HepG2 (cell line): ENCODE measurements at regions not wholly inside any gene's neighbourhood (a gene's known extent, or its start where the extent isn't known, plus 50 kb on each side); places are given as distances from the start of the nearest gene placed in this dataset.

Source experiments
- CREM ChIP-seq, 2 experiments: sonication (generic) in 1 of 2; formaldehyde crosslinking in 1 of 2; IDR thresholded peaks; 2 replicates each; pipeline versions ENCODE4 v1.4.0 to v1.6.1; 2016 to 2020; ENCODE audit warnings: antibody characterized with exemption in 1 of 2, mild to moderate bottlenecking in 1 of 2, missing genetic modification reagents in 1 of 2
- MBNL3 ChIP-seq: fragments of 250-450 bp; sonication (Bioruptor Pico); conservative IDR thresholded peaks from 2 replicates; pipeline ENCODE4 v1.8.0; 2022; ENCODE audit warnings: mild to moderate bottlenecking, inconsistent platforms
- RORA ChIP-seq: sonication (generic); formaldehyde crosslinking; IDR thresholded peaks from 2 replicates; pipeline ENCODE4 v1.5.0; 2020; ENCODE audit warnings: mild to moderate bottlenecking, missing genetic modification reagents, moderate library complexity
- ZNF263 ChIP-seq: sonication (generic); formaldehyde crosslinking; IDR thresholded peaks from 2 replicates; pipeline ENCODE4 v1.4.0; 2020; ENCODE audit warnings: missing genetic modification reagents
- ZNF567 ChIP-seq: sonication (generic); formaldehyde crosslinking; IDR thresholded peaks from 2 replicates; pipeline ENCODE4 v1.8.1; 2023; ENCODE audit warnings: mild to moderate bottlenecking, missing genetic modification reagents, borderline replicate concordance
- TF ChIP-seq, protein P1 (sequence below): sonication (generic); formaldehyde crosslinking; IDR thresholded peaks from 2 replicates; pipeline ENCODE4 v1.8.0; 2023; ENCODE audit warnings: mild to moderate bottlenecking, missing genetic modification reagents
- TF ChIP-seq, protein P2 (sequence below): sonication (generic); formaldehyde crosslinking; IDR thresholded peaks from 2 replicates; pipeline ENCODE4 v1.8.0; 2022; ENCODE audit warnings: mild to moderate bottlenecking, missing genetic modification reagents, moderate library complexity
- TF ChIP-seq, protein P3 (sequence below): sonication (generic); formaldehyde crosslinking; IDR thresholded peaks from 2 replicates; pipeline ENCODE4 v1.5.0; 2020; ENCODE audit warnings: mild to moderate bottlenecking, missing genetic modification reagents
- TF ChIP-seq, protein P4 (sequence below): IDR thresholded peaks from 2 replicates; pipeline ENCODE4 v1.6.1; 2016; ENCODE audit warnings: mild to moderate bottlenecking, missing biosample characterization, missing genetic modification reagents
- TF ChIP-seq, protein P5 (sequence below): sonication (generic); formaldehyde crosslinking; IDR thresholded peaks from 2 replicates; pipeline ENCODE4 v1.4.0; 2020; ENCODE audit warnings: missing genetic modification reagents, borderline replicate concordance
- TF ChIP-seq, protein P6 (sequence below): sonication (generic); formaldehyde crosslinking; IDR thresholded peaks from 2 replicates; pipeline ENCODE4 v1.4.0; 2020; ENCODE audit warnings: missing genetic modification reagents, mild to moderate bottlenecking, borderline replicate concordance
- TF ChIP-seq, protein P7 (sequence below): sonication (generic); formaldehyde crosslinking; IDR thresholded peaks from 2 replicates; pipeline ENCODE4 v1.4.0; 2020; ENCODE audit warnings: missing genetic modification reagents, borderline replicate concordance
- TF ChIP-seq, protein P8 (sequence below): sonication (generic); formaldehyde crosslinking; IDR thresholded peaks from 2 replicates; pipeline ENCODE4 v1.8.0; 2022; ENCODE audit warnings: mild to moderate bottlenecking, missing genetic modification reagents, borderline replicate concordance

DNA sequence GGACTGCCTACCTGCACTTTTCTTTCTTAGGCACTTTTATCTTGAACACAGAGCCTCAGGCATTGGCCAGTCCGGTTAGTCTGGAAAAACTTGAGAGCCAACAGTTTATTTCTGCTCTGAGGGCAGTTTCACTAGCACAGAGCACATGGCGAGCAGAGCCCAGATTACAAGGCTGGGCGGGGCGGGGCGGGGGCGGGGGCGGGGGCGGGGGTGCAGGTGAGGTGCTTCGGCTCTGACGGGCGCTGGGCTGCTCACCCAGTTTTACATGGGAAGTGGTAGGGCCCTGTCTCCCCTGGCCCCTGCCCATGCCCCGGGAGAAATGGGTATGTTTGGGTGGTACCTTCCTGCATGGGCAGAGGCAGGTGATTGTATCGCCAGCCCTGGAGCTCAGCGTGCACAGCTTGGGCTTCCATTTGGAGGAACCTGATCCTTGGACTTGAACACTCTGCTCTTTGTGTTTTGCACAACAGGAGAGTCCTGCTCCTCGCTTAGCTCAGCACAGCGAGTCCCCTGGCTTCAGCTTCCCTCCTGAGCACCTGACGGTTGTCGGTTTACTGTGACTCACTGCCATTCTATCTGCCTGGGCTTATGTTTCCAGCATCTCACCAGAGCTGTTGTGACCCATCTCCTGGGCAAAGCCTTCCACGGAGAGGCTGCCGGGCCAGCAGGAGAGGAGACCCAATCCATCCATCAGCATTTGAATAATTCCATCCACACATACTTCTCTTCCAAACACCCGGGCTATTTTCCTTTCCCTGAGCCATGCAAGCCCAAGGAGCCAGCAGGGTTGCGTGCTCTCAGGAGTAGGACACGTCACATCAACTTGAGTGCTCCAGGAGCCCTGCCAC is 108.5 kb downstream of the ARF6 start (continued):
- TF ChIP-seq, protein P1, sequence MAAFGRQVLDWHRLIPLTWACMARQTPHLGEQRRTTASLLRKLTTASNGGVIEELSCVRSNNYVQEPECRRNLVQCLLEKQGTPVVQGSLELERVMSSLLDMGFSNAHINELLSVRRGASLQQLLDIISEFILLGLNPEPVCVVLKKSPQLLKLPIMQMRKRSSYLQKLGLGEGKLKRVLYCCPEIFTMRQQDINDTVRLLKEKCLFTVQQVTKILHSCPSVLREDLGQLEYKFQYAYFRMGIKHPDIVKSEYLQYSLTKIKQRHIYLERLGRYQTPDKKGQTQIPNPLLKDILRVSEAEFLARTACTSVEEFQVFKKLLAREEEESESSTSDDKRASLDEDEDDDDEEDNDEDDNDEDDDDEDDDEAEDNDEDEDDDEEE, result no peak
- TF ChIP-seq, protein P2, sequence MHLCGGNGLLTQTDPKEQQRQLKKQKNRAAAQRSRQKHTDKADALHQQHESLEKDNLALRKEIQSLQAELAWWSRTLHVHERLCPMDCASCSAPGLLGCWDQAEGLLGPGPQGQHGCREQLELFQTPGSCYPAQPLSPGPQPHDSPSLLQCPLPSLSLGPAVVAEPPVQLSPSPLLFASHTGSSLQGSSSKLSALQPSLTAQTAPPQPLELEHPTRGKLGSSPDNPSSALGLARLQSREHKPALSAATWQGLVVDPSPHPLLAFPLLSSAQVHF (CRISPR knock-in tag), result no peak
- TF ChIP-seq ZNF567 (CRISPR knock-in tag) (no peak), MBNL3 (CRISPR knock-in tag) (no peak), CREM (IDR thresholded peaks at IDR 0.05) (no peak), CREM (CRISPR knock-in tag; IDR thresholded peaks at IDR 0.05) (no peak), RORA (CRISPR knock-in tag) (no peak), ZNF263 (CRISPR knock-in tag) (peak; percentile 69)
- TF ChIP-seq, protein P3, sequence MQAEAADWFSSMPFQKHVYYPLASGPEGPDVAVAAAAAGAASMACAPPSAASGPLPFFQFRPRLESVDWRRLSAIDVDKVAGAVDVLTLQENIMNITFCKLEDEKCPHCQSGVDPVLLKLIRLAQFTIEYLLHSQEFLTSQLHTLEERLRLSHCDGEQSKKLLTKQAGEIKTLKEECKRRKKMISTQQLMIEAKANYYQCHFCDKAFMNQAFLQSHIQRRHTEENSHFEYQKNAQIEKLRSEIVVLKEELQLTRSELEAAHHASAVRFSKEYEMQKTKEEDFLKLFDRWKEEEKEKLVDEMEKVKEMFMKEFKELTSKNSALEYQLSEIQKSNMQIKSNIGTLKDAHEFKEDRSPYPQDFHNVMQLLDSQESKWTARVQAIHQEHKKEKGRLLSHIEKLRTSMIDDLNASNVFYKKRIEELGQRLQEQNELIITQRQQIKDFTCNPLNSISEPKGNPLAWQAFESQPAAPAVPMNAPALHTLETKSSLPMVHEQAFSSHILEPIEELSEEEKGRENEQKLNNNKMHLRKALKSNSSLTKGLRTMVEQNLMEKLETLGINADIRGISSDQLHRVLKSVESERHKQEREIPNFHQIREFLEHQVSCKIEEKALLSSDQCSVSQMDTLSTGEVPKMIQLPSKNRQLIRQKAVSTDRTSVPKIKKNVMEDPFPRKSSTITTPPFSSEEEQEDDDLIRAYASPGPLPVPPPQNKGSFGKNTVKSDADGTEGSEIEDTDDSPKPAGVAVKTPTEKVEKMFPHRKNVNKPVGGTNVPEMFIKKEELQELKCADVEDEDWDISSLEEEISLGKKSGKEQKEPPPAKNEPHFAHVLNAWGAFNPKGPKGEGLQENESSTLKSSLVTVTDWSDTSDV (CRISPR knock-in tag), result no peak
- TF ChIP-seq, protein P4, sequence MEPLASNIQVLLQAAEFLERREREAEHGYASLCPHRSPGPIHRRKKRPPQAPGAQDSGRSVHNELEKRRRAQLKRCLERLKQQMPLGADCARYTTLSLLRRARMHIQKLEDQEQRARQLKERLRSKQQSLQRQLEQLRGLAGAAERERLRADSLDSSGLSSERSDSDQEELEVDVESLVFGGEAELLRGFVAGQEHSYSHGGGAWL, result no peak
- TF ChIP-seq, protein P5, sequence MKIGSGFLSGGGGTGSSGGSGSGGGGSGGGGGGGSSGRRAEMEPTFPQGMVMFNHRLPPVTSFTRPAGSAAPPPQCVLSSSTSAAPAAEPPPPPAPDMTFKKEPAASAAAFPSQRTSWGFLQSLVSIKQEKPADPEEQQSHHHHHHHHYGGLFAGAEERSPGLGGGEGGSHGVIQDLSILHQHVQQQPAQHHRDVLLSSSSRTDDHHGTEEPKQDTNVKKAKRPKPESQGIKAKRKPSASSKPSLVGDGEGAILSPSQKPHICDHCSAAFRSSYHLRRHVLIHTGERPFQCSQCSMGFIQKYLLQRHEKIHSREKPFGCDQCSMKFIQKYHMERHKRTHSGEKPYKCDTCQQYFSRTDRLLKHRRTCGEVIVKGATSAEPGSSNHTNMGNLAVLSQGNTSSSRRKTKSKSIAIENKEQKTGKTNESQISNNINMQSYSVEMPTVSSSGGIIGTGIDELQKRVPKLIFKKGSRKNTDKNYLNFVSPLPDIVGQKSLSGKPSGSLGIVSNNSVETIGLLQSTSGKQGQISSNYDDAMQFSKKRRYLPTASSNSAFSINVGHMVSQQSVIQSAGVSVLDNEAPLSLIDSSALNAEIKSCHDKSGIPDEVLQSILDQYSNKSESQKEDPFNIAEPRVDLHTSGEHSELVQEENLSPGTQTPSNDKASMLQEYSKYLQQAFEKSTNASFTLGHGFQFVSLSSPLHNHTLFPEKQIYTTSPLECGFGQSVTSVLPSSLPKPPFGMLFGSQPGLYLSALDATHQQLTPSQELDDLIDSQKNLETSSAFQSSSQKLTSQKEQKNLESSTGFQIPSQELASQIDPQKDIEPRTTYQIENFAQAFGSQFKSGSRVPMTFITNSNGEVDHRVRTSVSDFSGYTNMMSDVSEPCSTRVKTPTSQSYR, result no peak
- TF ChIP-seq, protein P6, sequence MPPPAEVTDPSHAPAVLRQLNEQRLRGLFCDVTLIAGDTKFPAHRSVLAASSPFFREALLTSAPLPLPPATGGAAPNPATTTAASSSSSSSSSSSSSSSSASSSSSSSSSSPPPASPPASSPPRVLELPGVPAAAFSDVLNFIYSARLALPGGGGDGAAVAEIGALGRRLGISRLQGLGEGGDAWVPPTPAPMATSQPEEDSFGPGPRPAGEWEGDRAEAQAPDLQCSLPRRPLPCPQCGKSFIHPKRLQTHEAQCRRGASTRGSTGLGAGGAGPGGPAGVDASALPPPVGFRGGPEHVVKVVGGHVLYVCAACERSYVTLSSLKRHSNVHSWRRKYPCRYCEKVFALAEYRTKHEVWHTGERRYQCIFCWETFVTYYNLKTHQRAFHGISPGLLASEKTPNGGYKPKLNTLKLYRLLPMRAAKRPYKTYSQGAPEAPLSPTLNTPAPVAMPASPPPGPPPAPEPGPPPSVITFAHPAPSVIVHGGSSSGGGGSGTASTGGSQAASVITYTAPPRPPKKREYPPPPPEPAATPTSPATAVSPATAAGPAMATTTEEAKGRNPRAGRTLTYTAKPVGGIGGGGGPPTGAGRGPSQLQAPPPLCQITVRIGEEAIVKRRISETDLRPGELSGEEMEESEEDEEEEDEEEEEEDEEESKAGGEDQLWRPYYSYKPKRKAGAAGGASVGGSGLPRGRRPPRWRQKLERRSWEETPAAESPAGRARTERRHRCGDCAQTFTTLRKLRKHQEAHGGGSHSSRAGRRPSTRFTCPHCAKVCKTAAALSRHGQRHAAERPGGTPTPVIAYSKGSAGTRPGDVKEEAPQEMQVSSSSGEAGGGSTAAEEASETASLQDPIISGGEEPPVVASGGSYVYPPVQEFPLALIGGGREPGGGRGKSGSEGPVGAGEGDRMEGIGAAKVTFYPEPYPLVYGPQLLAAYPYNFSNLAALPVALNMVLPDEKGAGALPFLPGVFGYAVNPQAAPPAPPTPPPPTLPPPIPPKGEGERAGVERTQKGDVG (CRISPR knock-in tag), result no peak
- TF ChIP-seq, protein P7, sequence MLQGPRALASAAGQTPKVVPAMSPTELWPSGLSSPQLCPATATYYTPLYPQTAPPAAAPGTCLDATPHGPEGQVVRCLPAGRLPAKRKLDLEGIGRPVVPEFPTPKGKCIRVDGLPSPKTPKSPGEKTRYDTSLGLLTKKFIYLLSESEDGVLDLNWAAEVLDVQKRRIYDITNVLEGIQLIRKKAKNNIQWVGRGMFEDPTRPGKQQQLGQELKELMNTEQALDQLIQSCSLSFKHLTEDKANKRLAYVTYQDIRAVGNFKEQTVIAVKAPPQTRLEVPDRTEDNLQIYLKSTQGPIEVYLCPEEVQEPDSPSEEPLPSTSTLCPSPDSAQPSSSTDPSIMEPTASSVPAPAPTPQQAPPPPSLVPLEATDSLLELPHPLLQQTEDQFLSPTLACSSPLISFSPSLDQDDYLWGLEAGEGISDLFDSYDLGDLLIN, result no peak
- TF ChIP-seq, protein P8, sequence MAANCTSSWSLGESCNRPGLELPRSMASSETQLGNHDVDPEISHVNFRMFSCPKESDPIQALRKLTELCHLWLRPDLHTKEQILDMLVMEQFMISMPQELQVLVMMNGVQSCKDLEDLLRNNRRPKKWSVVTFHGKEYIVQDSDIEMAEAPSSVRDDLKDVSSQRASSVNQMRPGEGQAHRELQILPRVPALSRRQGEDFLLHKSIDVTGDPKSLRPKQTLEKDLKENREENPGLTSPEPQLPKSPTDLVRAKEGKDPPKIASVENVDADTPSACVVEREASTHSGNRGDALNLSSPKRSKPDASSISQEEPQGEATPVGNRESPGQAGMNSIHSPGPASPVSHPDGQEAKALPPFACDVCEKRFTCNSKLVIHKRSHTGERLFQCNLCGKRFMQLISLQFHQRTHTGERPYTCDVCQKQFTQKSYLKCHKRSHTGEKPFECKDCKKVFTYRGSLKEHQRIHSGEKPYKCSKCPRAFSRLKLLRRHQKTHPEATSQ, result no peak
